ENCODE measurements at regions not wholly inside any gene's neighbourhood (a gene's known extent, or its start where the extent isn't known, plus 50 kb on each side); places are given as distances from the start of the nearest gene placed in this dataset.
"Not testable (repeated sequence)": the region's sequence is repeated elsewhere in the genome, so short reads cannot be mapped to it uniquely, and the experiment has no call there.

DNA sequence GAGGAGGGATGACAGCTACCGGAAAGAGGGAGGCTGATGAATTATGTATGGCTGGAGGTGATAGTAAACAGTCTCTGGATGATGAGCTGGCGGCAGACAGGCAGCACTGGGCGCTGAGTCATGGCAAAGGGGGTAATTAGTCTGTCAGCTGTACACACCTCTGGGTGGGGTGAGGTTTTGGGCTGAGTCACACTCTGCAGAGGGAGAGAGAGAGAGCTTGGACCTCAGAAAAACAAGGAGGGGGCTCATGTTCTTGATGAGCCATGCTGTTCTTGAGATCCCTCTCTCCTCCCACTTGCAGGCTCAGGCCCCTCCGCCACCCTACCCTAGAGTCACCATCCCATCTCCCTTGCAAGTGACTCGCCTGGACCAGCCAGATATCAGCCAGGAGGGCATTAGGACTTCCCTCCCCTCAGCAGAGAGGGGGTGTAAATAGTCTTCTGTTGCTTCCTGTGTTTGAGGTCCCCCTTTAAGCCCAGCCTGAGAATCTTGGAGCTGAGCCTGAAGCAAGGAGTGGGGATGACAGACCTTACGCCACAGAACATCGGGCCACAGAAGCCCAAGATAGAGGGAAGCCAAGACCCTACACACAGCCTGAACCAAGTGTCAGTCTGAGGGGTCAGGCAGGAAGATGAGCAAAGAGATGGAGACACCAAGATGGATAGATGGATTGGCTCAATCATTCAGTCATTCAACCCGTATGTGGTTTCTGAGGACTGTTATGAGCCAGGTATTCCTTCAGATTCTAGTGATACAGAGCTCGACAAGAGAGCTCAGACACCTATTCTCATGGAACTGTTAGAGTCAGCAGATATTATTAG is 383.2 kb upstream of the CCL2 start:
- no peak for FAIRE-seq
- peak; percentile 26 for DNase-seq (ENCODE audit: insufficient read length, low spot score)
- no peak for TF ChIP-seq POLR2A (IDR thresholded peaks at IDR 0.05; ENCODE audit: low read depth, low read length)

DNA sequence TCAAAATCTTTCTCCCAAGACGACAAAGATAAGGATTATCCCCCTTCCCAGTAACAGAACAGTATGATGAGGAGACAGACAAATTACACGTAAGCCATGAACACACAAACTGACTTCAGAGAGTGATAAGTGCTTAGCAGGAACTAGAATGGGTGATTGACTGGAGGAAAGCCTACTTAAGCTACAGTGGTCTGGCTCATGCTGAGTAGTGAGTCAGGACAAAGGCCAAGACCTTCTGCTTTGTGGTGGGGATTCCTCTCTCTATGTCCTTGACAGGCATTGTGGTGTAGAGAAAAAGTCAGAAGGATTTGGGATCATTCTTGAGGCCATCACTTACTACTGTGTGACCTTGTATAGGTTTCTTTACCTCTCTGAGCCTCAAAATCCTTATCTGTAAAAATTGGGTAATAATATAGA is 381.9 kb upstream of the CCL2 start:
- TF ChIP-seq POLR2A (IDR thresholded peaks at IDR 0.05; ENCODE audit: low read depth, low read length), result no peak
- DNase-seq (ENCODE audit: insufficient read length, low spot score), result no peak
- no peak for FAIRE-seq

DNA sequence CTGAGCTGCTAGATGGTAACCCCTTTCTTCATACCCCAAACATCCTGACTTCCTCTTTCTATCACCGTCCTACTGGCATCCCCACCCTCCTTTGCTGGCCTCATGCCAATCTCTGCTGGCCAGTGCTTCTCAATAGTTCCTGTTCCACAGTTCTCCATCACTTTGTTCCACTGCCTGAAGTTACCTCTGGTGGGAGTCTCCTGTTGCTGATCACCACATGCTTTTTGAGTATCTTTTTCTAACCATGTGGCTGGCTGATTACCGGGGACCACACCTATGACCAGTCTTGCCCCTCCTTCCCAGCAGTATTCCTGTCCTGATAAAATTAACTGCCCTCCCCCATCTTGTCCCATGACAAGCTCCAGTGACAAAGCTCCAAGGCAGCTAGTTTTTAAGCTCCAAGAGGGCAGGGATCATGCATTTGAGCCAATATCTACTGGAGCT is 380.4 kb upstream of the CCL2 start:
- no peak for DNase-seq (ENCODE audit: insufficient read length, low spot score)
- no peak for TF ChIP-seq POLR2A (IDR thresholded peaks at IDR 0.05; ENCODE audit: low read depth, low read length)
- no peak for FAIRE-seq

DNA sequence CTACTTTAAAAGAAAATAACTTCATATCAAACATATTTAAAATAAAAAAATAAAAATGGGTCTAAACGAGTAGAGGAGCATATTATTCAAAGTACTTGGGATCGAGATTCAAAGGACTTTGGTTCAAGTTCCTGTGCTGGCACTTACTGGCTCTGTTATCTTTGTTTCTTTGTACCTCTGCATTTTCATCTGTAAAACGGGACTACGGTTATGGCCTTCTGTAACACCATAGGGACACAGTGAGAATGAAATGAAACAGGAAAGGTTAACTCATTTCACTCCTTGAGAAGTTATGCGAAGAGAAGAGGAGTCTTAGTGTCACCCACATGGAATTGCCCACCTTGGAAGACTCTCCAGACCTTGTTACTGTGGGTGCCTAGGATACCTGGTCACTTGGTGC is 379.1 kb upstream of the CCL2 start:
- no peak for DNase-seq (ENCODE audit: insufficient read length, low spot score)
- FAIRE-seq, result no peak
- no peak for TF ChIP-seq POLR2A (IDR thresholded peaks at IDR 0.05; ENCODE audit: low read depth, low read length)

DNA sequence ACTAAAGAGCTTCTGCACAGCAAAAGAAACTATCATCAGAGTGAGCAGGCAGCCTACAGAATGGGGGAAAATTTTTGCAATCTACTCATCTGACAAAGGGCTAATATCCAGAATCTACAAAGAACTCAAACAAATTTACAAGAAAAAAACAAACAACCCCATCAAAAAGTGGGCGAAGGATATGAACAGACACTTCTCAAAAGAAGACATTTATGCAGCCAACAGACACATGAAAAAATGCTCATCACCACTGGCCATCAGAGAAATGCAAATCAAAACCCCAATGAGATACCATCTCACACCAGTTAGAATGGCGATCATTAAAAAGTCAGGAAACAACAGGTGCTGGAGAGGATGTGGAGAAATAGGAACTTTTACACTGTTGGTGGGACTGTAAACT is 372.8 kb upstream of the CCL2 start:
- not testable (repeated sequence) for DNase-seq (ENCODE audit: insufficient read length, low spot score); FAIRE-seq

DNA sequence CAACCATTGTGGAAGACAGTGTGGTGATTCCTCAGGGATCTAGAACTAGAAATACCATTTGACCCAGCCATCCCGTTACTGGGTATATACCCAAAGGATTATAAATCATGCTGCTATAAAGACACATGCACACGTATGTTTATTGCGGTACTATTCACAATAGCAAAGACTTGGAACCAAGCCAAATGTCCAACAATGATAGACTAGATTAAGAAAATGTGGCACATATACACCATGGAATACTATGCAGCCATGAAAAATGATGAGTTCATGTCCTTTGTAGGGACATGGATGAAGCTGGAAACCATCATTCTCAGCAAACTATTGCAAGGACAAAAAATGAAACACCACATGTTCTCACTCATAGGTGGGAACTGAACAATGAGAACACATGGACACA is 372.4 kb upstream of the CCL2 start:
- not testable (repeated sequence) for DNase-seq (ENCODE audit: insufficient read length, low spot score); FAIRE-seq

DNA sequence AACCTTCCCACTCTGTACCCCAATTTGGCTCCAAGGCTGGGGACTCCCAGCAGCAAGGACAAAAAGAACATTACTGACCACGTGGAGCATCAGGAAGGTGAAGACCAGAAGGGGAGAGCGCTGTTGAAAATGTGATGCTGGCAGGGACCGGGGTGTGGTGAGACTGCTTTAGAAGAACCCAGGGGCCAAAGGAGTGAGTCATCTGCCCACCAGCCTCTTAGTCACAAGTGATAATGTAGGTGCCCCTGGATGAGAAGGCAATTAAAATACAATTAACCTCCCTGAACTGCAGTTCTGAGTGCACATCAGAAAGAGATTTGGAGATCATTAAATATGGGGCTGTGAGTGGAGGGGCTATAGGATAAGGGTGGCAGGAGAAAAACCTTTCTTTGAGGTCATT is 366.6 kb upstream of the CCL2 start:
- TF ChIP-seq POLR2A (IDR thresholded peaks at IDR 0.05; ENCODE audit: low read depth, low read length), result no peak
- no peak for FAIRE-seq
- no peak for DNase-seq (ENCODE audit: insufficient read length, low spot score)

DNA sequence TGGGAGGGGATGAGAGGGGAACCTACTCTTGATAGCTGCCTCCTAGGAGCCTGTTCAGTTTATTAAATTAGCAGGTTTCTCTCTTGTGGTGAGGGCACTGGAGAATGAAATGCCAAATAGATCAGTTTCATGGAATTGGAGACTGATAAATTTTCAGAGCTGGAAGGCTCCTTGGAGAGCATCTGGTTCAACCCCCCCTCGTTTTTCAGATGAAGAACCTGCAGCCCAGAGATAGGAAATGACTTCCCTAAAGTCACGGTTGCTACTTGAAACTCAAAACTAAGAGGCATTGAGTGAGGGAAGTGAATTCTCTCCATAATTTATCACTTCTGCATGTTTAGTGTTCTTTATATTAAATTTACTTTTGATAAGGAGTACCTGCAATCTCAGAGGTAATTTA is 366.0 kb upstream of the CCL2 start:
- DNase-seq (ENCODE audit: insufficient read length, low spot score), result no peak
- no peak for TF ChIP-seq POLR2A (IDR thresholded peaks at IDR 0.05; ENCODE audit: low read depth, low read length)
- FAIRE-seq, result no peak

DNA sequence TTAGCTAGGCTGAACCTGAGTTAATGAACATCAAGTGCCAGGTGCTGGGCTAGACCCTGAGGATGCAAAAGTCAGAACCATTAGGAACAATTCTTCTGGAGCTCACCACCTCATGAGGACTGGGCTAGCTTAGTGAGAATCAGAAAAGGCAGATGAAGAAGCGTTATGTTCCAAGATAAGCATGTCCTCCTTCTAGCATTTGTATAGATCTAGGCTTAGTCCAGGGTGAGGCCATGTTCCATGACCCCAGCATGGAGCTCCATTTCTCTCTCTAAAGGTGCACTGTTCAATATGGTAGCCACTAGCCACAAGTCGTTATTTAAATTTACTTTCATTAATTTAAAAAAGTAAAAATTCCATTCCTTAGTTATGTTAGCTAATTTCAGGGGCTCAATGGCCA is 365.3 kb upstream of the CCL2 start:
- no peak for TF ChIP-seq POLR2A (IDR thresholded peaks at IDR 0.05; ENCODE audit: low read depth, low read length)
- no peak for DNase-seq (ENCODE audit: insufficient read length, low spot score)
- no peak for FAIRE-seq

DNA sequence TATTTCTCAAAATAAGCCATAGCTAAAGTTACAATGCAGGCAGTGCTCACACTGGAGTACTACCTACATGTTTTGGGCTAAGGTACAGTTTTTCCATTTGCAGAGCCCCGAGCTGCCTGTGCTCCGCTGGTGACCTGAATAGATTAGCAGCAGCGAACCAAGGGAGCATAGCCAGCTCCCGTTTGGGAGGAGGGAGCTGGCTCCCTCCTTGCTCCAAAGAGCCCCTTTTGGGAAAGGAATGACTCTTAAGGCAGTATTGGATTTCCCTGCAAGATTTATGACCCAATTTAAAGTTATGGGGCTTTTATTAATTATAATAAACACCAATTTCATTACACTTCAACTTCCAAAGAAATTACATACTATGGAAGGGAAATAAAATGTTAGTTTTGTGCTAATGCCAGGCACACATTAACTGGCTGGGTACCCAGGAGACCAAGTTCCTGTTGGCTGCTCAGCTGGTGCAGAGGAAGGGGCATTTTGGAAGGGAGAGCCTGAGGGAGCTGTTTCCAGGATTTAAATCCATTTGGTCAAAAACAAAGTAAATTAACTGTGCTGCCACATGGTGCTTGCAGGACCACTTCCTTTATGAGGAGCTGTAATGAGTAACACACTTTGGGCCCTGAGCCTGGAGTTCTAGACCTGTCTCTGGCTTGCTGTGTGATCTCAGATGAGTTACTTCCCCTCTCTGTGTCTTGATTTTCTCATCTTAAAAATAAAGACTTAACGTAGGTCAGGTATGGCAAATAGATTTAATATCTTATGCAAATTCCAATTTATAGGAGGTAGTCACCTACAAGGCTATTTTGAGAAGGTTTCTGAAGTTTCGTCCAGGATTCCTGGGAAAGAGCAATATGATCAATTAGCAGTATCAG is 362.1 kb upstream of the CCL2 start:
- no peak for FAIRE-seq
- no peak for DNase-seq (ENCODE audit: insufficient read length, low spot score)
- TF ChIP-seq POLR2A (IDR thresholded peaks at IDR 0.05; ENCODE audit: low read depth, low read length), result no peak

DNA sequence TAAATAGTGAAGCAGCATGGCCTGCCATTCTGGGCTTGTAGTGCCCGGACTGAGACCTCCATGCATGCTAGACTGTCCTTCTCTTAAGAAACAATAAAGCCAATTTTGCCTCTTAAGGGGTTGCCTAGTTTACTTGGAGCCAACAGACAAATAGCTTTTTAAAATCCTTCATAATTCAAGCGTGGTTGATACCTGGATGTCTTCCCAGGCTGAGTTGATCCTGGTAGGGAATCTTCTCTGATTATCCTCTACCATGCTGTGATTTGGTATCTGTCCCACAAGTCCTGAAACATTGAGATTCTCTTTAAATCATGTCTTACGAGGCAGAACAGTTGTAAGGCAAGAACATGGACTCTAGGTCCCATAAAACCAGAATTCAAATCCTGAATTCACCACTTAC is 359.6 kb upstream of the CCL2 start:
- FAIRE-seq (no peak), DNase-seq (ENCODE audit: insufficient read length, low spot score) (no peak)
- TF ChIP-seq POLR2A (IDR thresholded peaks at IDR 0.05; ENCODE audit: low read depth, low read length), result no peak

DNA sequence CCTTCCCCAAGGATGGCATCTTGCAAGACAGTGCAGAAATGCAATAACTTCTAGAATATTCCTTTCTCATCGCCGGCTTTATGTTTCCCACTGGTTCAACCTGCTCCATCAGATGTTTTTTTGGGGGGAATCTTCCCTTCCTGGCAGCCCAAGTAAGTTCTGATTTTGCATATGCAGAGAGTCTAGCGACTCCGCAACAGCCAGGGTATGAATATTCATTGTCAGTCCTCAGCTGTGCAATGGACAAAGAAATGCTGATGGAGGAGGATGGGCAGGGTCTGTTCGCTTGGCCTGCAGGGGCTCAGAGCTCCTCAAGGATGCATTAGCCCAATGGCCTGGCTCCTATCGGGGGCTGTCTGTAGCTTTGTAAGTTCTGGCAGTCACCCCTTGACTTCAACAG is 358.8 kb upstream of the CCL2 start:
- DNase-seq (ENCODE audit: insufficient read length, low spot score) (no peak), FAIRE-seq (no peak)
- no peak for TF ChIP-seq POLR2A (IDR thresholded peaks at IDR 0.05; ENCODE audit: low read depth, low read length)

DNA sequence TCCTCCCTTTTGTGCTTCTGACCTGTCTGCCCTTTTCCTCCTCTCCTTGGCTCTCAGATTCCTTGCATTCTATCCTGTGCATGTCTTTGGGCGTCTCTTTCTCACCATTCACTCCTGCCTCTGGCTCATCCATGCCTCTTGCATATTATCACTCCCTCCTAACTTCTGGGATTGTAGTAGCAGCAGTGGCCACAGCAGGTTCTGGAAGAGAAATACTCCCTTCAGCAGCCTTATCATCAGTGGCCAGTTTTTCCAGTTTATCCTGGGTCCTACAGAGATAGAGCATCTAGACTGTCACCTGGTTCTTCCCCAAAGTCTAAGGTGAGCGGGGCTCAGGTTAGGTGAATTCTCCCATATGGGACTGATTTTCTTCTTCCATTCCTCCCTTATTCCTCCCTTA is 354.0 kb upstream of the CCL2 start:
- DNase-seq (ENCODE audit: insufficient read length, low spot score), result no peak
- TF ChIP-seq POLR2A (IDR thresholded peaks at IDR 0.05; ENCODE audit: low read depth, low read length), result no peak
- no peak for FAIRE-seq

DNA sequence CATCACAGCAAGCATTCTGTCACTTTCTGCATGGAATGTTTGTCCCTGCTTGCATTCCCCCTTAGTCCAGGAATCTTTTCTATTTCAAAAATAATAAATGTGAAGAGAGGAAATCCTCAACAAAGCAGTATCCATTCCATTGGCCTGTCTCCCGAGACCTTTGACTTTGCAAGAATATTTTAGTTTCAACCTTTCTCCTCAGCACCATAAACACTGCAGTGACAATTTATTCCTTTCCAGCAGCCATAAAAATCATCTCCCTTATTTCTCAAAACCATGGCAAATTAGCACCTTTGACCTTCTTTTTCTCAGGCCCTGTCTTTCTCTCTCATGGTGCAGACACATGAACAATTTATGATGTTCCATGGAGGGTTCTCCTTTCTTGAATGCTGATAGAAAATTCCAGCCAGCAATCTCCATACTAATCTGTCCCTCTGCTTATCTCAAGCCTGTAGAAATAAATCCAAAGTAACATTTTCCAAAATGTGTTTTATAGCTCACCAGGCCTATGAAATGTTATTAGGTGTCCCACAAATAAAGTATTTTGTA is 352.1 kb upstream of the CCL2 start:
- DNase-seq (ENCODE audit: insufficient read length, low spot score), result no peak
- TF ChIP-seq POLR2A (IDR thresholded peaks at IDR 0.05; ENCODE audit: low read depth, low read length), result no peak
- FAIRE-seq, result no peak
